HK-2 (cell line): ENCODE measurements at regions not wholly inside any gene's neighbourhood (a gene's known extent, or its start where the extent isn't known, plus 50 kb on each side); places are given as distances from the start of the nearest gene placed in this dataset.

Experiments
- DNase-seq: peaks from one replicate; pipeline ENCODE4 v3.0.0-alpha.2; 2018; ENCODE audit not compliant: unreplicated experiment

DNA sequence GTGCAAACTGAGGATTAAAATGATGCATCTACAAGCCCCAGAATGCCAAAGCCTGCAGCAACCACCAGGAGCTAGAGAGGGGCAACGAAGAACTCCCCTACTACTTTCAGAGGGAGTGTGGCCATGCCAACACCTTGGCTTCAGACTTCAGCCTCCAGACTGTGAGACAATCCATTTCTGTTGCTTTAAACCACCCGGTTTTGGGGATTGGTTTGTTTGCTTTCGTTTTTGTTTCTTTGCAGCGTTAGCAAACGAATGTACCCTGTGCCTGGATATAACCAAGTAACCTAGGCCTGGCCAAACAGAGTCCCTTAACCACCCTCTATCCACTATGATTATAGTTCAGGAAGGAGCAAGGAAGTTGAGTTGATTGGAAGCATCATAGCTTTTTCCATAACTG is 171.2 kb upstream of the NCK2 start:
- DNase-seq = no peak

- no peak for DNase-seq
Measured at GRCh38 chr2:105571445-105571987, 172.7 kb upstream of the FHL2 start.

- DNase-seq = no peak
Measured at GRCh38 chr2:105570757-105571156, 171.9 kb upstream of the FHL2 start.

DNA sequence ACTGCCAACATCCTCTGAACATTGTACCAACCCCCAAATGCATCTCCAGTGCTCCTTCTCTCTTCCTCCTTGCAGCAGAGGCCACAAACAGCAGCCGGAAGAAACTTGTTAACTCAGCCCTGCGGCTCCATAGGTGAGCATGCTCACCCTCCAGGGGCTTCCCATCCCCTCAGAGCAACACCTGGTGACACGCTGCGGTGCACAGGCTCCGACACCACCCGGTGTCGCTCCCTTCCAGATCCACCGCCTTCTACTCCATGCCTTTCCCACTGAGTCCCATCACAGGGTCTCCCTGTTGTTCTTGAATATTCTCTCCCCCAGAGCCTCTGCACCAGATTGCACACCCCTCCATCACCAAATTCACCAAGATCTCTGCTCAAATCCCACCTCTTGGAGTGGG is 171.5 kb upstream of the FHL2 start:
- DNase-seq = no peak

- DNase-seq = no peak
Measured at GRCh38 chr2:105569606-105570005, 170.8 kb upstream of the FHL2 start.

- no peak for DNase-seq
Measured at GRCh38 chr2:105567996-105568494, 169.2 kb upstream of the FHL2 start.

- DNase-seq = no peak
Measured at GRCh38 chr2:105563000-105563719, 164.3 kb upstream of the FHL2 start.

- DNase-seq = no peak
Measured at GRCh38 chr2:105561401-105561800, 162.6 kb upstream of the FHL2 start.

DNA sequence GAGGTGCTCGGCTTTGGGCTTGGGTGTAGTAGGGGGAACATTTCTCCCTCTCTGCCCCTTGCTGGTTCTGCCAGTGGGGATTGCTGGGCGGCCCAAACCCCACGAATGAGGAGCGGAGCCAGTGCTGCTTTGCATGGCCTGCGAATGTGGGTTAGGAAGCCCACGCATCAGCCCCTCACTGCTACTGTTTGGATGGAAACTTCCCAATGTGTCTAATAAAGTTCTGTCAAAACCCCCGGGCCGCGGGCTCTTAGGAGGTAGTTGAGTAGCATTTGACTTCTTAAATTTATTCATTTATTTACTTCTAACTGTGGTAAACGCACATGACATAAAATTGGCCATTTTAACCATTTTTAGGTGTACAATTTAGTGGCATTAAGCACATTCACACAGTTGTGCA is 161.3 kb upstream of the FHL2 start:
- no peak for DNase-seq

DNA sequence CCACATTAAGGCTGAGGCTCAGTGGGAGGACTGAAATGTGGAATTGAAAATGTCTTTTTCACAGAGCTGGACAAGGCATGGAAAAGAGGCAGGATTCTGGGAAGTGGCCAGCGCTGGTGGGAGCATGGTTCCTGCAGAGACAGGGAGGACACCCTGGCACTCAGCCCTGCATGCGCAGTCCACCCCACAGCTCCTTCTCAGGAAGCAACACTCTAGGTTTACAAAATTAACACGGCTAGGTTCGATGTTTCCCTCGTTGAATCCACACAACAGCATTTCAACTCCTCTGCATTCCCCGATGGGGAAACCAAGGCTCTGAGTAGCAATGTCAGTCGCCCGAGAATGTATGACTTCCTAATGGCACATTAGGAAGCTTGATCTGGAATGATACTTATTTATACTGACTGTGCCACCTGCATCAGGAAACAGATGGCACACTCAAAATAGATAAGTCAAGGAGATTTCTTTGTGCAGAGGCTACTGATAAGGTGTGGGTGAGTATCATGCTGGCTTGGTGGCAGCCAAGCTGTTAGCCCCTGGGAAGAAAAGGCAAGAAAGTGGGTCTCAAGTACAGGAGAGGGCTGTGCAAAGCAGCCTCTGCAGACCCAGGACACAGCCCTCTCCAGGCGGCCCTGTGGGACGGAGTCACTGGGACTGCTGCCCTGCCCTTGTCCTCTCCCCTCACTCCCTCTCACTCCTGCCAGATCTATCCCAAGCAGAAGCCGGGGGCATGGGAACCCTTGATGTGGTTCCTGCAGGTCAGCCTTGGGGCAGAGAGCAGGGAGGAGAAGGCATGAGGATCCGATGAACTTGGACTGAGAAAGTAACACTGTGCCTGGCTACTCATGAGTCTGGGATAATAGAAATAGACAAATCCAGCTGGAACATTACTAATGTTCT is 158.4 kb upstream of the FHL2 start:
- no peak for DNase-seq

GRCh38 chr2:105556366-105556765 is 157.5 kb upstream of the FHL2 start:
- no peak for DNase-seq

DNA sequence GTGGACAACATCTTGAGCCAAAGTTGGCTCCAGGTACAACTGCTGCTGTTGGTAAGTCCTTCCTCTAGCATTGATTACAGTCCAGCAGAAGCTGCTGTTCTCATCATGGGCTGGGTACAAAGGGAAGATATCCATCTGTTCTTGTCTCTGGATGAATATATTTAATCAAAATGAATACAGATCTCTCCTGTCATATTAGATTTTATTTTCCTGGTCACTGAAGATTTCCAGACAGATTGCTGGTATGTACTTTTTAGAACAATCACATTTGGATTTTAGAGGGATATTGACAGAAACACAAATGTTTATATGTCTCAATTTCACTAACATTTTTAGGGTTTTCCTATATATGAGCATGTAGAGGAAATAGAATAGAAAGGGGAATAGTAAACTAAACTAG is 155.4 kb upstream of the FHL2 start:
- no peak for DNase-seq

DNA sequence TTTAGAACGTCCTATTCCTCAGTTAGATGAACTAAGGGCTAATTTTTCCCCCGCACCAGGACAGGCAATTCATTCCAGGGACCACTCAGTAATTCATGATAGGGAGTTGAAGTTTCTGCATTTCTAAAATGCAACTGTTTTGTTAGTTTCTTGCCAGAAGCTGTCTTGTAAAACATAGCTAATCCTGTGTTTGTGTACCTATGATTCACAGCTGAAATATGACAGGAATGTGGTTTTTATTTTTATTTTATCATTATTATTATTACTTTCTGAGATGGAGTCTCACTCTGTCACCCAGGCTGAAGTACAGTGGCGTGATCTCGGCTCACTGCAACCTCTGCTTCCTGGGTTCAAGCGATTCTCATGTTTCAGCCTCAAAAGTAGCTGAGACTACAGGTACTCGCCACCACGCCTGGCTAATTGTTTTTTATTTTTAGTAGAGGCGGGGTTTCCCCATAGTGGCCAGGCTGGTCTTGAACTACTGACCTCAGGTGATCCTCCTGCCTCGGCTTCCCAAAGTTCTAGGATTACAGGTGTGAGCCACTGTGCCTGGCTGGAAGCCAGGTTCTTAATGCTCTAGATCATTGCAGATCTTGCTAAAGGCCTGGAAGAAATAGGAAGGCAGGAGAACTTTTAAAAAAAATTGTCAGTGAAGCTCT is 154.8 kb upstream of the FHL2 start:
- DNase-seq = no peak

- no peak for DNase-seq
Measured at GRCh38 chr2:105546628-105546974, 147.8 kb upstream of the FHL2 start.

GRCh38 chr2:105545730-105546627 is 147.1 kb upstream of the FHL2 start:
- peak; percentile 57 for DNase-seq

GRCh38 chr2:105544591-105545377 is 145.9 kb upstream of the FHL2 start:
- DNase-seq = no peak

- no peak for DNase-seq
Measured at GRCh38 chr2:105541189-105542050, 142.6 kb upstream of the FHL2 start.

GRCh38 chr2:105540642-105541041 is 141.8 kb upstream of the FHL2 start:
- DNase-seq = no peak

- DNase-seq = no peak
Measured at GRCh38 chr2:105539331-105539730, 140.5 kb upstream of the FHL2 start.
